MM.1S (cell line): ENCODE measurements at regions not wholly inside any gene's neighbourhood (a gene's known extent, or its start where the extent isn't known, plus 50 kb on each side); places are given as distances from the start of the nearest gene placed in this dataset.

Experiments
- DNase-seq: peaks from one replicate; pipeline ENCODE4 v3.0.0-alpha.2; 2015
- H2AFZ ChIP-seq: fragments of 300-600 bp; sonication (generic); 2 replicates; pipeline ENCODE4 v1.6.0; 2016; ENCODE audit warnings: antibody characterized with exemption, low read length
- H3F3A ChIP-seq: fragments of 300-600 bp; sonication (generic); 2 replicates; pipeline ENCODE4 v1.6.1; 2016; ENCODE audit warnings: mild to moderate bottlenecking, antibody characterized with exemption, low read length, moderate library complexity, mixed read lengths; ENCODE audit not compliant: insufficient read depth
- H3K27ac ChIP-seq: fragments of 300-600 bp; sonication (generic); 2 replicates; pipeline ENCODE4 v1.5.1; 2016; ENCODE audit warnings: mild to moderate bottlenecking, low read length
- H3K27me3 ChIP-seq: fragments of 300-600 bp; sonication (generic); replicated peaks from 2 replicates; pipeline ENCODE4 v1.6.0; 2016; ENCODE audit warnings: low read length; ENCODE audit not compliant: insufficient read depth
- H3K36me3 ChIP-seq: fragments of 300-600 bp; sonication (generic); replicated peaks from 2 replicates; pipeline ENCODE4 v1.6.1; 2016; ENCODE audit warnings: mild to moderate bottlenecking, low read length, mixed read lengths; ENCODE audit not compliant: insufficient read depth
- H3K4me1 ChIP-seq: fragments of 300-600 bp; sonication (generic); 2 replicates; pipeline ENCODE4 v1.6.1; 2016; ENCODE audit warnings: low read length, mixed read lengths
- H3K4me2 ChIP-seq: fragments of 300-600 bp; sonication (generic); 2 replicates; pipeline ENCODE4 v1.6.0; 2016; ENCODE audit warnings: low read depth, low read length
- H3K4me3 ChIP-seq: fragments of 300-600 bp; sonication (generic); 2 replicates; pipeline ENCODE4 v1.5.1; 2016; ENCODE audit warnings: low read length, mixed read lengths
- H3K79me2 ChIP-seq: fragments of 300-600 bp; sonication (generic); 2 replicates; pipeline ENCODE4 v1.6.1; 2016; ENCODE audit warnings: mixed run types, low read length, mixed read lengths
- H3K9ac ChIP-seq: fragments of 300-600 bp; sonication (generic); 2 replicates; pipeline ENCODE4 v1.6.1; 2016; ENCODE audit warnings: low read length, mixed read lengths
- H3K9me2 ChIP-seq: fragments of 300-600 bp; sonication (generic); replicated peaks from 2 replicates; pipeline ENCODE4 v1.6.1; 2016; ENCODE audit warnings: mild to moderate bottlenecking, low read length, mixed read lengths; ENCODE audit not compliant: insufficient read depth
- H3K9me3 ChIP-seq: fragments of 300-600 bp; sonication (generic); replicated peaks from 2 replicates; pipeline ENCODE4 v1.6.1; 2016; ENCODE audit warnings: mild to moderate bottlenecking, low read length, mixed read lengths; ENCODE audit not compliant: insufficient read depth
- H4K20me1 ChIP-seq: fragments of 300-600 bp; sonication (generic); 2 replicates; pipeline ENCODE4 v1.6.1; 2016; ENCODE audit warnings: mild to moderate bottlenecking, low read length, moderate library complexity, mixed read lengths; ENCODE audit not compliant: insufficient read depth
- CTCF ChIP-seq: fragments of 300-600 bp; sonication (generic); IDR thresholded peaks from 2 replicates; pipeline ENCODE4 v1.5.1; 2016; ENCODE audit warnings: antibody characterized with exemption, low read length, mixed read lengths
- EZH2 ChIP-seq: fragments of 300-600 bp; sonication (generic); optimal IDR thresholded peaks from 2 replicates; pipeline ENCODE3; 2017; ENCODE audit warnings: low read depth, mild to moderate bottlenecking, antibody characterized with exemption, low read length, mixed read lengths
- EZH2phosphoT487 ChIP-seq: fragments of 300-600 bp; sonication (generic); IDR thresholded peaks from 2 replicates; pipeline ENCODE4 v1.6.1; 2018; ENCODE audit warnings: antibody characterized with exemption, low read length

GRCh38 chr7:159239028-159239427 is 94.4 kb upstream of the VIPR2 start:
- no peak overlapping the region for H3K9ac ChIP-seq
- TF ChIP-seq EZH2phosphoT487 (no peak), EZH2 (no peak), CTCF (no peak)
- H3K27me3 ChIP-seq, result no peaks in the 10 kb centered on the region
- no peaks in the 10 kb centered on the region for H4K20me1 ChIP-seq
- H3F3A ChIP-seq, result no peaks in the 10 kb centered on the region
- no peak for DNase-seq
- H2AFZ ChIP-seq, result no peak overlapping the region
- H3K9me2 ChIP-seq, result no peaks in the 10 kb centered on the region
- no peaks in the 10 kb centered on the region for H3K4me1 ChIP-seq
- H3K4me3 ChIP-seq, result no peak overlapping the region
- no peaks in the 10 kb centered on the region for H3K9me3 ChIP-seq
- H3K36me3 ChIP-seq, result no peaks in the 10 kb centered on the region
- no peak overlapping the region for H3K4me2 ChIP-seq
- no peak overlapping the region for H3K27ac ChIP-seq
- no peaks in the 10 kb centered on the region for H3K79me2 ChIP-seq

GRCh38 chr7:159238541-159238940 is 93.9 kb upstream of the VIPR2 start:
- no peak overlapping the region for H3K9ac ChIP-seq

GRCh38 chr7:159237022-159237653 is 92.5 kb upstream of the VIPR2 start:
- DNase-seq, result no peak
- H2AFZ ChIP-seq, result no peak overlapping the region
- no peak overlapping the region for H3K9ac ChIP-seq
- no peak overlapping the region for H3K4me3 ChIP-seq
- no peaks in the 10 kb centered on the region for H3K4me1 ChIP-seq
- H3K36me3 ChIP-seq, result no peaks in the 10 kb centered on the region
- H3K9me2 ChIP-seq, result no peaks in the 10 kb centered on the region
- no peaks in the 10 kb centered on the region for H3K79me2 ChIP-seq
- H3K27me3 ChIP-seq, result no peaks in the 10 kb centered on the region
- no peak overlapping the region for H3K27ac ChIP-seq
- H3F3A ChIP-seq, result no peaks in the 10 kb centered on the region
- no peak for TF ChIP-seq CTCF
- no peak for TF ChIP-seq EZH2
- TF ChIP-seq EZH2phosphoT487, result no peak
- peak overlapping the region; percentile 6; the same call in 1 of the 2 replicates for H3K4me2 ChIP-seq
- H3K9me3 ChIP-seq, result no peaks in the 10 kb centered on the region
- H4K20me1 ChIP-seq, result no peaks in the 10 kb centered on the region

More at GRCh38 chr7:159238541-159238940, 93.9 kb upstream of the VIPR2 start:
- Histone ChIP-seq H3K79me2 (no peaks in the 10 kb centered on the region), H4K20me1 (no peaks in the 10 kb centered on the region), H3K27me3 (no peaks in the 10 kb centered on the region), H3K4me1 (no peaks in the 10 kb centered on the region), H3K9me3 (no peaks in the 10 kb centered on the region), H3K4me3 (no peak overlapping the region), H3K27ac (no peak overlapping the region), H3K36me3 (no peaks in the 10 kb centered on the region), H2AFZ (no peak overlapping the region), H3K9me2 (no peaks in the 10 kb centered on the region), H3K4me2 (no peak overlapping the region), H3F3A (no peaks in the 10 kb centered on the region)
- TF ChIP-seq EZH2phosphoT487 (no peak), CTCF (no peak), EZH2 (no peak)
- DNase-seq, result no peak
